ENCODE measurements at regions not wholly inside any gene's neighbourhood (a gene's known extent, or its start where the extent isn't known, plus 50 kb on each side); places are given as distances from the start of the nearest gene placed in this dataset. TPM values are rescaled to one million over a fixed set of nuclear protein-coding genes. Genes with fewer than 3 reads are reported as not detected.

- no peaks in the 10 kb centered on the region for H3K79me2 ChIP-seq (ENCODE audit: control insufficient read depth, insufficient read depth, low read length)
- no peak for TF ChIP-seq EZH2 (IDR thresholded peaks at IDR 0.05; ENCODE audit: borderline replicate concordance, low read depth, low read length, severe bottlenecking)
- TF ChIP-seq POLR2A (IDR thresholded peaks at IDR 0.05; ENCODE audit: low read depth, low read length), result no peak
- no peak for TF ChIP-seq FOS (IDR thresholded peaks at IDR 0.05; ENCODE audit: borderline replicate concordance, insufficient read depth, low read length)
- no peak for TF ChIP-seq MAX (IDR thresholded peaks at IDR 0.05; ENCODE audit: insufficient read depth, insufficient read length)
- no peak for TF ChIP-seq CTCF (IDR thresholded peaks at IDR 0.05; ENCODE audit: extremely low read depth in 1 of 2, insufficient read depth in 1 of 2, low read depth in 1 of 2, low read length in 2 of 2)
- no peak for TF ChIP-seq JUN (IDR thresholded peaks at IDR 0.05; ENCODE audit: borderline replicate concordance, insufficient read depth, insufficient read length, low read depth)
- no peak for TF ChIP-seq POLR2AphosphoS5 (IDR thresholded peaks at IDR 0.05; ENCODE audit: insufficient read depth, low read depth, low read length)
- TF ChIP-seq GATA2 (IDR thresholded peaks at IDR 0.05; ENCODE audit: insufficient read depth, insufficient read length, low read depth, low read length), result no peak
- TF ChIP-seq MYC (IDR thresholded peaks at IDR 0.05; ENCODE audit: low read depth, low read length), result no peak
- dilution Hi-C loops (cut with MboI; ENCODE audit: extremely low pct_ligation_motif_present, low sequenced_read_pairs), result no loop called here
- CTCF ChIA-PET, result no interaction called here
- no peak overlapping the region for H3K9ac ChIP-seq (replicated peaks; ENCODE audit: extremely low read depth, insufficient read depth, low read length)
- no peaks in the 10 kb centered on the region for H4K20me1 ChIP-seq (replicated peaks; ENCODE audit: control insufficient read depth, extremely low read depth, insufficient read depth, low read length)
- H3K4me1 ChIP-seq (ENCODE audit: control insufficient read depth, extremely low read depth, insufficient read depth, low read length), result peaks cover 3% of the 10 kb centered on the region
- H3K4me2 ChIP-seq (ENCODE audit: insufficient read depth, low read length), result no peak overlapping the region
- intact Hi-C loops (cut with micrococcal nuclease), result no loop called here
- FAIRE-seq (no peak), DNase-seq (ENCODE audit: low read depth, low spot score) (no peak)
- no peak overlapping the region for H3K27ac ChIP-seq (ENCODE audit: insufficient read depth, low read depth, low read length)
- BruUV-seq (replicated peaks), result no TSS peak
- H3K9me3 ChIP-seq (replicated peaks; ENCODE audit: control insufficient read depth, insufficient read depth, low read length), result no peaks in the 10 kb centered on the region
- no peaks in the 10 kb centered on the region for H3K36me3 ChIP-seq (ENCODE audit: control insufficient read depth in 2 of 2, extremely low read depth in 1 of 2, insufficient read depth in 2 of 2, low read length in 2 of 2)
- no peak overlapping the region for H3K4me3 ChIP-seq (replicated peaks in 1 of 3; ENCODE audit: insufficient read depth in 1 of 3, low read depth in 1 of 3, low read length in 3 of 3)
- H3K9me1 ChIP-seq (replicated peaks; ENCODE audit: control insufficient read depth, extremely low read depth, insufficient read depth, low read length), result no peaks in the 10 kb centered on the region
- no peak overlapping the region for H2AFZ ChIP-seq (ENCODE audit: low read depth, low read length)
- peaks cover 28 to 42% of the 10 kb centered on the region in 2 experiments for H3K27me3 ChIP-seq (ENCODE audit: control insufficient read depth in 2 of 2, insufficient read depth in 2 of 2, low read length in 2 of 2)
- POLR2A ChIA-PET, result no interaction called here
Observed at GRCh38 chr13:25044071-25044470, 51.9 kb upstream of the PABPC3 start.

Small RNAs in the stretch of these regions (small RNA-seq; reads per million reads assigned to genes)
- gene AL590099.1 (ENCODE audit: insufficient read depth, insufficient read length, low read depth, low replicate concordance), result not detected
- gene LSP1P1 (ENCODE audit: insufficient read depth, insufficient read length, low read depth, low replicate concordance), result not detected
